IPS DF 4.7 (cell line): ENCODE measurements at regions not wholly inside any gene's neighbourhood (a gene's known extent, or its start where the extent isn't known, plus 50 kb on each side); places are given as distances from the start of the nearest gene placed in this dataset.
"Not testable (repeated sequence)": the region's sequence is repeated elsewhere in the genome, so short reads cannot be mapped to it uniquely, and the experiment has no call there.

Experiments used
- DNase-seq: peaks from one replicate; pipeline ENCODE4 v3.0.0-alpha.2; 2013; ENCODE audit warnings: low spot score; ENCODE audit errors: extremely low read depth

- not testable (repeated sequence) for DNase-seq
These were observed 51.2 kb upstream of the MB21D2 start for GRCh38 chr3:192968901-192969300.

- no peak for DNase-seq
These were observed 63.0 kb upstream of the MB21D2 start for GRCh38 chr3:192980632-192981031.

GRCh38 chr3:192986379-192986778 lies 68.7 kb upstream of the MB21D2 start:
- no peak for DNase-seq

- DNase-seq: no peak
These were observed 73.7 kb upstream of the MB21D2 start for GRCh38 chr3:192991356-192991755.

GRCh38 chr3:192992361-192992760 lies 74.7 kb upstream of the MB21D2 start:
- DNase-seq: no peak

GRCh38 chr3:192993411-192993810 lies 75.8 kb upstream of the MB21D2 start:
- DNase-seq: no peak

- DNase-seq: not testable (repeated sequence)
These were observed 83.5 kb upstream of the MB21D2 start for GRCh38 chr3:193001113-193001512.

GRCh38 chr3:193003624-193004023 lies 86.0 kb upstream of the MB21D2 start:
- DNase-seq: not testable (repeated sequence)

- DNase-seq: no peak
These were observed 91.0 kb upstream of the MB21D2 start for GRCh38 chr3:193008654-193009053.

- no peak for DNase-seq
These were observed 92.5 kb upstream of the MB21D2 start for GRCh38 chr3:193010191-193010590.

- no peak for DNase-seq
These were observed 94.3 kb upstream of the MB21D2 start for GRCh38 chr3:193011958-193012357.

- no peak for DNase-seq
These were observed 97.2 kb upstream of the MB21D2 start for GRCh38 chr3:193014902-193015301.

- no peak for DNase-seq
These were observed 98.8 kb upstream of the MB21D2 start for GRCh38 chr3:193016437-193016901.

GRCh38 chr3:193021506-193022010 lies 103.9 kb upstream of the MB21D2 start:
- no peak for DNase-seq

GRCh38 chr3:193023218-193023617 lies 105.6 kb upstream of the MB21D2 start:
- DNase-seq: no peak

GRCh38 chr3:193028258-193028657 lies 110.6 kb upstream of the MB21D2 start:
- DNase-seq: no peak

GRCh38 chr3:193029800-193030199 lies 112.1 kb upstream of the MB21D2 start:
- DNase-seq: no peak

GRCh38 chr3:193030276-193030675 lies 112.6 kb upstream of the MB21D2 start:
- DNase-seq: no peak

GRCh38 chr3:193031911-193032310 lies 114.3 kb upstream of the MB21D2 start:
- no peak for DNase-seq

GRCh38 chr3:193033226-193033780 lies 115.6 kb upstream of the MB21D2 start:
- DNase-seq: no peak

- not testable (repeated sequence) for DNase-seq
These were observed 120.2 kb upstream of the MB21D2 start for GRCh38 chr3:193037828-193038227.

- no peak for DNase-seq
These were observed 121.4 kb upstream of the MB21D2 start for GRCh38 chr3:193039058-193039457.

- no peak for DNase-seq
These were observed 123.4 kb upstream of the MB21D2 start for GRCh38 chr3:193040836-193041672.
